Endothelial cell of hepatic sinusoid (primary cell): ENCODE measurements at regions not wholly inside any gene's neighbourhood (a gene's known extent, or its start where the extent isn't known, plus 50 kb on each side); places are given as distances from the start of the nearest gene placed in this dataset.
"Not testable (repeated sequence)": the region's sequence is repeated elsewhere in the genome, so short reads cannot be mapped to it uniquely, and the experiment has no call there.

Experiments
- in situ Hi-C: cut with HindIII; loops from 2 replicates; pipeline ENCODE4 v1.10.0; 2017; ENCODE audit warnings: low sequenced_read_pairs

- in situ Hi-C loops, result no loop called here
Observed at GRCh38 chr10:35783305-35783838, 141.3 kb upstream of the FZD8 start.

- in situ Hi-C loops, result no loop called here
Observed at GRCh38 chr10:35781643-35782035, 139.5 kb upstream of the FZD8 start.

- in situ Hi-C loops, result no loop called here
Observed at GRCh38 chr10:35780970-35781642, 139.0 kb upstream of the FZD8 start.

- in situ Hi-C loops, result no loop called here
Observed at GRCh38 chr10:35778306-35778705, 136.2 kb upstream of the FZD8 start.

- in situ Hi-C loops, result not testable (repeated sequence)
Observed at GRCh38 chr10:35776557-35776956, 134.5 kb upstream of the FZD8 start.

GRCh38 chr10:35774109-35774508, 132.0 kb upstream of the FZD8 start:
- in situ Hi-C loops, result no loop called here

GRCh38 chr10:35770817-35771355, 128.8 kb upstream of the FZD8 start:
- in situ Hi-C loops, result no loop called here

GRCh38 chr10:35769795-35770194, 127.7 kb upstream of the FZD8 start:
- in situ Hi-C loops, result no loop called here

GRCh38 chr10:35768731-35769130, 126.6 kb upstream of the FZD8 start:
- in situ Hi-C loops, result no loop called here

- in situ Hi-C loops, result no loop called here
Observed at GRCh38 chr10:35768011-35768410, 125.9 kb upstream of the FZD8 start.

GRCh38 chr10:35765996-35766395, 123.9 kb upstream of the FZD8 start:
- in situ Hi-C loops, result no loop called here

- in situ Hi-C loops, result no loop called here
Observed at GRCh38 chr10:35765066-35765527, 123.0 kb upstream of the FZD8 start.

- in situ Hi-C loops, result no loop called here
Observed at GRCh38 chr10:35762311-35763030, 120.4 kb upstream of the FZD8 start.

- in situ Hi-C loops, result no loop called here
Observed at GRCh38 chr10:35758076-35758475, 116.0 kb upstream of the FZD8 start.

- in situ Hi-C loops, result no loop called here
Observed at GRCh38 chr10:35754519-35754918, 112.4 kb upstream of the FZD8 start.

GRCh38 chr10:35752469-35753461, 110.7 kb upstream of the FZD8 start:
- in situ Hi-C loops, result no loop called here

- in situ Hi-C loops, result no loop called here
Observed at GRCh38 chr10:35751347-35751746, 109.3 kb upstream of the FZD8 start.

GRCh38 chr10:35749230-35749629, 107.1 kb upstream of the FZD8 start:
- in situ Hi-C loops, result no loop called here

GRCh38 chr10:35745617-35746403, 103.7 kb upstream of the FZD8 start:
- in situ Hi-C loops, result no loop called here

- in situ Hi-C loops, result no loop called here
Observed at GRCh38 chr10:35743851-35744250, 101.8 kb upstream of the FZD8 start.
